Stimulated activated effector memory CD8-positive, alpha-beta T cell treated with anti-CD3 and anti-CD28 coated beads, Interleukin-12 subunit alpha, Interleukin-12 subunit beta, amount 100 ng/mL, for 72 hours (primary cell): ENCODE measurements at regions not wholly inside any gene's neighbourhood (a gene's known extent, or its start where the extent isn't known, plus 50 kb on each side); places are given as distances from the start of the nearest gene placed in this dataset.

Experiments
- ATAC-seq: fragments of 150-1000 bp; cut with Tn5 transposase; 2 replicates; pipeline ENCODE4 v1.10.0; 2021
- DNase-seq, 2 donors: peaks; one replicate each; pipeline ENCODE4 v3.0.0; 2021 to 2022; ENCODE audit warnings: low spot score in 2 of 2
- H3K27ac Mint-ChIP-seq: one replicate; pipeline ENCODE4 v1.8.0; 2022; ENCODE audit warnings: mild to moderate bottlenecking, mixed read lengths
- H3K36me3 Mint-ChIP-seq: one replicate; pipeline ENCODE4 v1.8.0; 2022; ENCODE audit warnings: mild to moderate bottlenecking, mixed read lengths
- H3K4me1 Mint-ChIP-seq: one replicate; pipeline ENCODE4 v1.8.0; 2022; ENCODE audit warnings: mixed read lengths
- H3K4me3 Mint-ChIP-seq: one replicate; pipeline ENCODE4 v1.8.0; 2022; ENCODE audit warnings: mild to moderate bottlenecking, mixed read lengths
- H3K9me3 Mint-ChIP-seq: one replicate; pipeline ENCODE4 v1.8.0; 2022; ENCODE audit warnings: mixed read lengths

GRCh38 chrX:139079789-139080188 is 368.3 kb upstream of the FGF13 start:
- no peak for ATAC-seq
- peaks cover 3% of the 10 kb centered on the region for H3K9me3 Mint-ChIP-seq
- no peak overlapping the region for H3K27ac Mint-ChIP-seq
- H3K36me3 Mint-ChIP-seq, result no peaks in the 10 kb centered on the region
- no peaks in the 10 kb centered on the region for H3K4me1 Mint-ChIP-seq
- H3K4me3 Mint-ChIP-seq, result no peak overlapping the region
- DNase-seq, result no peak

GRCh38 chrX:139078761-139079280 is 367.3 kb upstream of the FGF13 start:
- H3K4me3 Mint-ChIP-seq, result no peak overlapping the region
- peaks cover 3% of the 10 kb centered on the region for H3K9me3 Mint-ChIP-seq
- ATAC-seq, result no peak
- H3K27ac Mint-ChIP-seq, result no peak overlapping the region
- no peaks in the 10 kb centered on the region for H3K4me1 Mint-ChIP-seq
- H3K36me3 Mint-ChIP-seq, result no peaks in the 10 kb centered on the region
- no peak for DNase-seq

GRCh38 chrX:139078342-139078741 is 366.8 kb upstream of the FGF13 start:
- ATAC-seq, result no peak
- H3K4me3 Mint-ChIP-seq, result no peak overlapping the region

GRCh38 chrX:139077281-139078250 is 366.0 kb upstream of the FGF13 start:
- Mint-ChIP-seq H3K36me3 (no peaks in the 10 kb centered on the region), H3K4me1 (no peaks in the 10 kb centered on the region), H3K27ac (no peak overlapping the region), H3K9me3 (peaks cover 3% of the 10 kb centered on the region), H3K4me3 (no peak overlapping the region)
- ATAC-seq (no peak), DNase-seq (no peak)

More at GRCh38 chrX:139078342-139078741, 366.8 kb upstream of the FGF13 start:
- H3K9me3 Mint-ChIP-seq, result peaks cover 3% of the 10 kb centered on the region
- no peaks in the 10 kb centered on the region for H3K4me1 Mint-ChIP-seq
- no peaks in the 10 kb centered on the region for H3K36me3 Mint-ChIP-seq
- no peak for DNase-seq
- no peak overlapping the region for H3K27ac Mint-ChIP-seq

- DNase-seq (no peak), ATAC-seq (no peak)
- peaks cover 8% of the 10 kb centered on the region for H3K9me3 Mint-ChIP-seq
- no peaks in the 10 kb centered on the region for H3K36me3 Mint-ChIP-seq
- H3K27ac Mint-ChIP-seq, result no peak overlapping the region
- H3K4me3 Mint-ChIP-seq, result no peak overlapping the region
- H3K4me1 Mint-ChIP-seq, result no peaks in the 10 kb centered on the region
These were observed 351.8 kb upstream of the FGF13 start for GRCh38 chrX:139063364-139063763.

DNA sequence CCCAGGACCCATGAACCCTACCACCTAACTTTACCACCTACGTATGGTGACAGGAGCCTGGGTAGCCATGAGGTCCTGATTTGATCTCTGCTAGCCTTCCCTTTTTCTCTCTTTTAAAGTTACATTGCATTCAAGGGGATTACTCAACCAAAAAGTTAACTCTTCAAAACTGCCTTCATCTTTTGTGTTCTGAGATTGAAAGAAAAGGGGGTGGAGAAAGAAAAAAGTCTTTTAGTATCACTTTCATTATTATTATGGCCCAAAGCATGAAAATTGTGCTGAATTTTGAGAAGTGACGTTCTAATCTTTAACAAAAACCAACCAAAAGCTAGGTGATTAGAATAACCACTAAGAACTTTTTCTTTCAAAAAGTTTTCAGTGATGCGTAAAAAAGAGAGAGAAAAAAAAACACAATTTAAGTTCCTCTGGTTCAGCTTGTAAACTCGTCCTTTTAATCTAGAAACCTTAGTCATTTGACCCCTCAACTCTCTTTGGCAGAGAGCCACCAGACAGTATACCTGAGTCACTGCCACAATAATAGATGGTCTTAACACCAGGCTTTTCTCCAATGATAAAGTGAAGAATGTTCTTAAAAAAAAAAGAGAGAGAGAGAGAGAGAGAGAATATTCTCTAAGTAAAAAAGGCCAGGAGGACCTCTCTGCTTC is 347.4 kb upstream of the FGF13 start:
- Mint-ChIP-seq H3K4me1 (no peaks in the 10 kb centered on the region), H3K9me3 (no peaks in the 10 kb centered on the region), H3K4me3 (no peak overlapping the region), H3K36me3 (no peaks in the 10 kb centered on the region), H3K27ac (no peak overlapping the region)
- no peak for DNase-seq
- ATAC-seq, result no peak

- Mint-ChIP-seq H3K27ac (no peak overlapping the region), H3K4me1 (no peaks in the 10 kb centered on the region), H3K4me3 (no peak overlapping the region), H3K36me3 (no peaks in the 10 kb centered on the region), H3K9me3 (peaks cover 2% of the 10 kb centered on the region)
- DNase-seq (no peak), ATAC-seq (no peak)
These were observed 340.9 kb upstream of the FGF13 start for GRCh38 chrX:139052461-139052860.

DNA sequence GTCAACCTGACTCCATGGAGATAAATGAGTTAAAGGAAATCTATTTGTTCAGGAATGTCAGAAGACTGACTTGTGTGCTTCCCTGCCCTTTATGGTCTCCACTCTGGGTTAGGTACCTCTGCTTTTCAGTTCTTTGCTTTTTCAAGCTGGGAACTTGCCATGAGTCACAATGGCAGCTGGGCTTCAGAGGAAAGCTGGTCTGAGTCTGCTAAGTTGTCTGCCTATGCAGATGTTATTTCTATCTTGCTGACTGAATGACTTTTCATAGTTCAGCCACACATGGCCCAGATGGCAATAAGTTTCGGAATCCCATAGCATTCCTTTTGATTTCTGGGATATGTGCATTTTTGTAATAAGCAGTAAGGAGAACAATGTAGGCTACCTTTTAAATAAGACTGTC is 337.9 kb upstream of the FGF13 start:
- H3K27ac Mint-ChIP-seq, result no peak overlapping the region
- no peaks in the 10 kb centered on the region for H3K4me1 Mint-ChIP-seq
- no peak for DNase-seq
- no peak overlapping the region for H3K4me3 Mint-ChIP-seq
- peaks cover 2% of the 10 kb centered on the region for H3K9me3 Mint-ChIP-seq
- ATAC-seq, result no peak
- H3K36me3 Mint-ChIP-seq, result no peaks in the 10 kb centered on the region

- ATAC-seq (no peak), DNase-seq (no peak)
- H3K9me3 Mint-ChIP-seq, result no peaks in the 10 kb centered on the region
- no peak overlapping the region for H3K27ac Mint-ChIP-seq
- H3K4me3 Mint-ChIP-seq, result no peak overlapping the region
- no peaks in the 10 kb centered on the region for H3K36me3 Mint-ChIP-seq
- H3K4me1 Mint-ChIP-seq, result no peaks in the 10 kb centered on the region
These were observed 333.2 kb upstream of the FGF13 start for GRCh38 chrX:139044680-139045079.

DNA sequence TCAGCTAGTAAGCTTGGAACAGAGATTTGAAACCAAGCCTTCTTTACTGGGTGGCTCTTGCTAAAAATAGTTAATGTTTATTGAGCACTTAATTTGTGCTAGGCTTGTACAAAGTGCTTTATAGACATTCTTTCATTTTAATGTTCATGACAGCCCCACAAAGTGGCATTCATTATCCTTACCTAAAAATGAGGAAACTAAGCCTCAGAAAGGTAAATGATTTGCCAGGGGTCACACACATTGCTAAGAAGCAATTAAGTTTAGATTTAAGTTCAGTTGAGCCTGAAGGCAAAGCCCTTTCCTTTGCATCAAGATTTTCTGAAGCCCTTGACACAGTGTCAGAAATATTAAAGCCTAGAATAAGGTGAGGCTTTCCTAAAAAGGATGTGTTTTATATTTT is 327.5 kb upstream of the FGF13 start:
- H3K9me3 Mint-ChIP-seq, result peaks cover 5% of the 10 kb centered on the region
- no peaks in the 10 kb centered on the region for H3K4me1 Mint-ChIP-seq
- no peak overlapping the region for H3K4me3 Mint-ChIP-seq
- ATAC-seq (no peak), DNase-seq (no peak)
- H3K27ac Mint-ChIP-seq, result no peak overlapping the region
- H3K36me3 Mint-ChIP-seq, result no peaks in the 10 kb centered on the region

- H3K27ac Mint-ChIP-seq, result no peak overlapping the region
- H3K9me3 Mint-ChIP-seq, result peaks cover 2% of the 10 kb centered on the region
- DNase-seq, result no peak
- H3K4me3 Mint-ChIP-seq, result no peak overlapping the region
- H3K4me1 Mint-ChIP-seq, result no peaks in the 10 kb centered on the region
- ATAC-seq, result no peak
- H3K36me3 Mint-ChIP-seq, result no peaks in the 10 kb centered on the region
These were observed 315.3 kb upstream of the FGF13 start for GRCh38 chrX:139026811-139027210.

DNA sequence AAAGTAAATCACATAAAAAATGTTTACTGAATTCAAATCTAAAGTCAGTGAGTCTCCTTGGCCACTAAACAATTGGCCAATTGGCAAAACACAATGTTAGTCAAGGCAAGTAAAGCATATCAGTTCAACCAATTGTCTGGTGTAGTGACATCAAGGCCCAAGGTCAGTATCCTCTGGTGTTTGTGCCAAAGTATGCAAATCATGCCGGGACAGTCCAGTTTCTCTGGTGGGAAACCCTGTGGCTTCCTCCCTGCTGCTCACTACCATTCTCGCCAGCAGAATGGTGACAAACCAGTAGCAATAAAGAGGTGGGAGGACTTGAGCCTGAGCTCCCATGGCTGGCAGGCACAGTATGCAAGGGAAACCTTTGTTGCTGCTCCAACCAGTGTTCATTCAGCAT is 314.9 kb upstream of the FGF13 start:
- H3K4me3 Mint-ChIP-seq, result no peak overlapping the region

DNA sequence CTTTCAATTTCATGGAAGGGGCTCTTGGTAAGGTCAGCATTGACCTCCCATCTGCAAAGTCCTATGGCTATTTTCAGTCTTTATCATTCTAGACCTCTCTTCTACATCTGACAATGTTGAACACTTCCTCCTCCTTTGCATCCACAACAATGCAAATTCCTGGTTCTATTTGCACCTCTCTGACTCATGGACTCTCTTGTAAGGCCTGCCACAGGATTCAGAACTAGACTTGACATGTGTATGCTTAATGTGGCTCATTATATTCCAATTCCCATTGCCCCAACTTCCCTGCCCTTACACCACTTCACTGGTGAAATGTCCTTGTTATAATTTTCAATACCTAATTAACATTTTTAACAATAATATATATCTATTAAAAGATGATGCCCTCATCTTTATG is 314.3 kb upstream of the FGF13 start:
- Mint-ChIP-seq H3K4me3 (no peak overlapping the region), H3K27ac (no peak overlapping the region), H3K36me3 (no peaks in the 10 kb centered on the region), H3K4me1 (no peaks in the 10 kb centered on the region), H3K9me3 (peaks cover 2% of the 10 kb centered on the region)
- ATAC-seq (no peak), DNase-seq (no peak)

More for the DNA sequence above, 314.9 kb upstream of the FGF13 start:
- ATAC-seq (no peak), DNase-seq (no peak)
- Mint-ChIP-seq H3K36me3 (no peaks in the 10 kb centered on the region), H3K27ac (no peak overlapping the region), H3K4me1 (no peaks in the 10 kb centered on the region), H3K9me3 (peaks cover 2% of the 10 kb centered on the region)

DNA sequence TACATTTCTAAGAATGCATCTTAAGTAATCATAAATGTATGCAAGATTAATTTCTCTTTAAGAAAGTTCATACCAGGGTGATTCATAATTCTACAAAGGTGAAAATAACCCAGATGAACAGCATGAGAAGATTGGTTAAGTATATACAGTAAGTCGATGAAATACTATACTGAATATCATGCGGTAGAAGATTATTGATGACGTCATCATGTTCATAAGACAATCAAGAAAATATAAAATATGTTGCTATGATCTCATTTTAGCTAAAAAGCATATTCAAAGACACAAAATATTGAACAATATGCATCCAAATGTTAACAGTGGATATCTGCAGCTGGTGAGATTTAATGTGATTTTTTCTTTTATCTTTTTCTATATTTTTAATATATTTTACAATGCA is 312.0 kb upstream of the FGF13 start:
- DNase-seq, result no peak
- Mint-ChIP-seq H3K36me3 (no peaks in the 10 kb centered on the region), H3K9me3 (peaks cover 5% of the 10 kb centered on the region), H3K4me3 (no peak overlapping the region), H3K4me1 (no peaks in the 10 kb centered on the region), H3K27ac (no peak overlapping the region)
- no peak for ATAC-seq

DNA sequence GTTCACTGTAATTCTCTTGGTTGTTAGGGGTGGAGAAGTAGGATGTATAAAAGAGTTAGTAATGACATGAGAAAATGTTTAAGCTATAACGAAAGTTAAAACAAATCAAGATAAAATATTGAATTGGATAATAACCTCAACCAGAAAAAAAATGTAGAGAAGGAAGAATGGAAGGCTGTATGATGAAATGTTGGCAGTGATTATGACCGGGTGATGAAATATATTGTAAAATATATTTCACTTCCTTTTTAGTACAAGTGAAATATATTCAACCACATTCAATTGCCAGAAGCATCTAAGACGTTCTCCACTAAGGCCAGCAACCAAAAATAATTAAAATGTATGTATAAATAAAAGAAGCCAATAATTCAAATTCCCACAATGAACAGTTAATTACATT is 309.3 kb upstream of the FGF13 start:
- Mint-ChIP-seq H3K4me1 (no peaks in the 10 kb centered on the region), H3K9me3 (peaks cover 3% of the 10 kb centered on the region), H3K36me3 (no peaks in the 10 kb centered on the region), H3K27ac (no peak overlapping the region), H3K4me3 (no peak overlapping the region)
- DNase-seq (no peak), ATAC-seq (no peak)

GRCh38 chrX:139018436-139018835 is 306.9 kb upstream of the FGF13 start:
- DNase-seq (no peak), ATAC-seq (no peak)
- no peak overlapping the region for H3K27ac Mint-ChIP-seq
- peaks cover 3% of the 10 kb centered on the region for H3K9me3 Mint-ChIP-seq
- no peaks in the 10 kb centered on the region for H3K4me1 Mint-ChIP-seq
- no peak overlapping the region for H3K4me3 Mint-ChIP-seq
- no peaks in the 10 kb centered on the region for H3K36me3 Mint-ChIP-seq
